ENCODE measurements at regions not wholly inside any gene's neighbourhood (a gene's known extent, or its start where the extent isn't known, plus 50 kb on each side); places are given as distances from the start of the nearest gene placed in this dataset.

GRCh38 chr22:49595465-49596078 lies 232.1 kb downstream of the BRD1 start:
- no peaks in the 10 kb centered on the region for H3K27me3 ChIP-seq
- no peak for DNase-seq (ENCODE audit: low read depth in 1 of 2, low spot score in 1 of 2)
- H3K9me3 ChIP-seq (ENCODE audit: low read depth), result no peaks in the 10 kb centered on the region

DNA sequence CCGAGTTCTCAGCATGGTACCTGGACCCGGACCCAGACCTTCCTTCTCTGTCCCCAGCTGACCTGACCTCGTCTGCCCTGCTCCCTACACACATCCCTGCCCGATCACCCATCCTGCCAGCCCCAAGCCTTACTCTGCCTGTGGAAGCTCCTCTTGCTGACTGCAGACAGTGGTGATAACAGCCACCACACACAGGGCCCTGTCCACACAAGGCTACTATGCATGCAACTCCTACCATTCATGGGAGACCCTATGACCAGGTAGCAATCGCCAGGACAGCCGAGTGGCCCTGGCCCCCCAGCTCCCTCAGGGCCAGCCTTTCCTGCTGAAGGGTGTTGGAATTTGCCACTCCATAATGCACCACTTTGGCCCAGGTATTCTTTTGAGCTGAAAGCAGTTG lies 233.6 kb downstream of the BRD1 start:
- no peak overlapping the region for H3K27ac ChIP-seq
- no peaks in the 10 kb centered on the region for H3K27me3 ChIP-seq
- H3K4me3 ChIP-seq, result no peak overlapping the region
- TF ChIP-seq, protein P1, sequence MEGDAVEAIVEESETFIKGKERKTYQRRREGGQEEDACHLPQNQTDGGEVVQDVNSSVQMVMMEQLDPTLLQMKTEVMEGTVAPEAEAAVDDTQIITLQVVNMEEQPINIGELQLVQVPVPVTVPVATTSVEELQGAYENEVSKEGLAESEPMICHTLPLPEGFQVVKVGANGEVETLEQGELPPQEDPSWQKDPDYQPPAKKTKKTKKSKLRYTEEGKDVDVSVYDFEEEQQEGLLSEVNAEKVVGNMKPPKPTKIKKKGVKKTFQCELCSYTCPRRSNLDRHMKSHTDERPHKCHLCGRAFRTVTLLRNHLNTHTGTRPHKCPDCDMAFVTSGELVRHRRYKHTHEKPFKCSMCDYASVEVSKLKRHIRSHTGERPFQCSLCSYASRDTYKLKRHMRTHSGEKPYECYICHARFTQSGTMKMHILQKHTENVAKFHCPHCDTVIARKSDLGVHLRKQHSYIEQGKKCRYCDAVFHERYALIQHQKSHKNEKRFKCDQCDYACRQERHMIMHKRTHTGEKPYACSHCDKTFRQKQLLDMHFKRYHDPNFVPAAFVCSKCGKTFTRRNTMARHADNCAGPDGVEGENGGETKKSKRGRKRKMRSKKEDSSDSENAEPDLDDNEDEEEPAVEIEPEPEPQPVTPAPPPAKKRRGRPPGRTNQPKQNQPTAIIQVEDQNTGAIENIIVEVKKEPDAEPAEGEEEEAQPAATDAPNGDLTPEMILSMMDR (IDR thresholded peaks at IDR 0.05; ENCODE audit: low read depth, low read length), result no peak
- no peak for DNase-seq (ENCODE audit: low read depth in 1 of 2, low spot score in 1 of 2)
- no peaks in the 10 kb centered on the region for H3K4me1 ChIP-seq (ENCODE audit: low read depth)
- H3K9me3 ChIP-seq (ENCODE audit: low read depth), result no peaks in the 10 kb centered on the region
- H3K36me3 ChIP-seq, result no peaks in the 10 kb centered on the region

More at GRCh38 chr22:49595465-49596078, 232.1 kb downstream of the BRD1 start:
- H3K4me3 ChIP-seq, result no peak overlapping the region
- H3K36me3 ChIP-seq, result no peaks in the 10 kb centered on the region
- TF ChIP-seq, protein P1 (IDR thresholded peaks at IDR 0.05; ENCODE audit: low read depth, low read length), result no peak
- H3K27ac ChIP-seq, result no peak overlapping the region
- H3K4me1 ChIP-seq (ENCODE audit: low read depth), result no peaks in the 10 kb centered on the region

DNA sequence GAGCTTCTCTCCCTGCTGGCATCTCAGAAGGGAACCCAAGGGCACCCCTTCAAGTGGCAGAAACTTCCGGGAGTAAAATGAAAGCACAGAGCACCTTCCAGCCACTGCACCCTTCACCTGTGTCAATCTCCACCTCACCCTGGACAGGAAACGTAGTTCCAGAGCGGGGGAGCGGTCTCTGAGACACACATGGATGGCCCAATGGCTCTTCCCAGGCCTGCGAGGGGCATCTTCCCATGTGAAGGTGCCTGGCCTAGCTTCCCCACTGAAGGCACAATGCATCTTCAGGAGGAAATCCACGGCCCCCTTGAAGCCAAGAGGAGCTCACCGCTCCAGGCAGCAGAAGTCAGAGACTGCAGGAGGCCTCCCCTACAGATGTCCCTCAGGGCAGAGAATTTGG lies 234.2 kb downstream of the BRD1 start:
- TF ChIP-seq, protein P1 (IDR thresholded peaks at IDR 0.05; ENCODE audit: low read depth, low read length), result no peak
- Histone ChIP-seq H3K4me3 (no peak overlapping the region), H3K36me3 (no peaks in the 10 kb centered on the region), H3K27ac (no peak overlapping the region), H3K9me3 (ENCODE audit: low read depth) (no peaks in the 10 kb centered on the region), H3K4me1 (ENCODE audit: low read depth) (no peaks in the 10 kb centered on the region), H3K27me3 (no peaks in the 10 kb centered on the region)
- DNase-seq (ENCODE audit: low read depth in 1 of 2, low spot score in 1 of 2), result no peak

GRCh38 chr22:49592780-49593501 lies 234.7 kb downstream of the BRD1 start:
- no peaks in the 10 kb centered on the region for H3K9me3 ChIP-seq (ENCODE audit: low read depth)
- H3K27ac ChIP-seq, result no peak overlapping the region
- no peak for DNase-seq (ENCODE audit: low read depth in 1 of 2, low spot score in 1 of 2)
- no peaks in the 10 kb centered on the region for H3K36me3 ChIP-seq
- TF ChIP-seq, protein P1 (IDR thresholded peaks at IDR 0.05; ENCODE audit: low read depth, low read length), result no peak
- H3K27me3 ChIP-seq, result no peaks in the 10 kb centered on the region
- H3K4me1 ChIP-seq (ENCODE audit: low read depth), result no peaks in the 10 kb centered on the region
- H3K4me3 ChIP-seq, result no peak overlapping the region

GRCh38 chr22:49590851-49591445 lies 236.7 kb downstream of the BRD1 start:
- Histone ChIP-seq H3K27me3 (no peaks in the 10 kb centered on the region), H3K4me3 (no peak overlapping the region), H3K36me3 (no peaks in the 10 kb centered on the region), H3K27ac (no peak overlapping the region), H3K9me3 (ENCODE audit: low read depth) (no peaks in the 10 kb centered on the region), H3K4me1 (ENCODE audit: low read depth) (no peaks in the 10 kb centered on the region)
- TF ChIP-seq, protein P1 (IDR thresholded peaks at IDR 0.05; ENCODE audit: low read depth, low read length), result no peak
- no peak for DNase-seq (ENCODE audit: low read depth in 1 of 2, low spot score in 1 of 2)
